SK-N-SH (cell line): ENCODE measurements at regions not wholly inside any gene's neighbourhood (a gene's known extent, or its start where the extent isn't known, plus 50 kb on each side); places are given as distances from the start of the nearest gene placed in this dataset.

Source experiments
- CTCF ChIA-PET: fragments of 300-600, 350-600 bp; formaldehyde crosslinking; extraction: SDS; loops from one replicate; lab custom pipeline; 2021; lab: Yijun Ruan, JAX
- POLR2A ChIA-PET: fragments of 350-600 bp; sonication (Branson Sonifier 250); formaldehyde crosslinking; extraction: SDS; loops from one replicate; lab custom pipeline; 2020; ENCODE audit warnings: antibody characterized with exemption, inconsistent platforms; lab: Yijun Ruan, JAX
- DNase-seq: peaks from one replicate; pipeline ENCODE4 v3.0.0; 2012
- H2AFZ ChIP-seq: fragments of 200-600 bp; sonication (generic); 2 replicates; pipeline ENCODE4 v1.8.1; 2016; ENCODE audit warnings: antibody characterized with exemption, mild to moderate bottlenecking, low read depth
- H3F3A ChIP-seq: fragments of 200-600 bp; sonication (generic); replicated peaks from 2 replicates; pipeline ENCODE3; 2016; ENCODE audit warnings: antibody characterized with exemption, mild to moderate bottlenecking; ENCODE audit not compliant: insufficient read depth
- H3K27ac ChIP-seq, 2 experiments: fragments of 200-500 bp in 1 of 2; fragments of 200-600 bp in 1 of 2; sonication (Bioruptor generic) in 1 of 2; sonication (generic), shearing (Covaris generic) in 1 of 2; 2 replicates each; pipeline versions ENCODE4 v1.5.1 to v1.6.1; 2014 to 2016; ENCODE audit warnings: low read depth in 2 of 2, inconsistent platforms in 1 of 2, low read length in 1 of 2, mild to moderate bottlenecking in 1 of 2, mixed read lengths in 1 of 2
- H3K27me3 ChIP-seq: fragments of 200-600 bp; sonication (generic), shearing (Covaris generic); 2 replicates; pipeline ENCODE4 v1.6.1; 2016; ENCODE audit warnings: mixed run types; ENCODE audit not compliant: insufficient read depth
- H3K36me3 ChIP-seq, 2 experiments: fragments of 200-500 bp in 1 of 2; fragments of 200-600 bp in 1 of 2; sonication (Bioruptor generic) in 1 of 2; sonication (generic) in 1 of 2; replicated peaks in 1 of 2; 2 replicates each; pipeline versions ENCODE3 to v1.5.1; 2014 to 2016; ENCODE audit warnings: low read length in 1 of 2, mild to moderate bottlenecking in 1 of 2; ENCODE audit not compliant: insufficient read depth in 2 of 2, control insufficient read depth in 1 of 2
- H3K4me1 ChIP-seq, 2 experiments: fragments of 200-500 bp in 1 of 2; fragments of 200-600 bp in 1 of 2; sonication (Bioruptor generic) in 1 of 2; sonication (generic), shearing (Covaris generic) in 1 of 2; 2 replicates each; pipeline versions ENCODE4 v1.5.1 to v1.6.1; 2014 to 2016; ENCODE audit warnings: low read depth in 1 of 2, low read length in 1 of 2, mixed run types in 1 of 2; ENCODE audit not compliant: insufficient read depth in 2 of 2, control insufficient read depth in 1 of 2
- H3K4me2 ChIP-seq: fragments of 200-600 bp; sonication (generic), shearing (Covaris generic); 2 replicates; pipeline ENCODE4 v1.6.1; 2017; ENCODE audit warnings: mixed run types
- H3K4me3 ChIP-seq, 2 experiments: fragments of 200-500 bp in 1 of 2; fragments of 200-600 bp in 1 of 2; sonication (Bioruptor generic) in 1 of 2; sonication (generic), shearing (Covaris generic) in 1 of 2; 2 replicates each; pipeline versions ENCODE4 v1.5.1 to v1.8.1; 2014 to 2016; ENCODE audit warnings: low read depth in 2 of 2, inconsistent platforms in 1 of 2, low read length in 1 of 2, mild to moderate bottlenecking in 1 of 2, mixed read lengths in 1 of 2, moderate library complexity in 1 of 2
- H3K79me2 ChIP-seq: fragments of 200-600 bp; sonication (generic); 2 replicates; pipeline ENCODE4 v1.8.1; 2017; ENCODE audit warnings: mild to moderate bottlenecking; ENCODE audit not compliant: insufficient read depth
- H3K9ac ChIP-seq: fragments of 200-600 bp; sonication (generic); 2 replicates; pipeline ENCODE4 v1.6.1; 2017; ENCODE audit warnings: mixed run types
- H3K9me2 ChIP-seq: fragments of 200-600 bp; sonication (generic); 2 replicates; pipeline ENCODE4 v1.6.1; 2017; ENCODE audit warnings: mixed run types
- H3K9me3 ChIP-seq: fragments of 200-600 bp; sonication (generic); 2 replicates; pipeline ENCODE4 v1.6.1; 2017; ENCODE audit warnings: mixed run types, mild to moderate bottlenecking, moderate library complexity
- H4K20me1 ChIP-seq: fragments of 200-600 bp; sonication (generic); 2 replicates; pipeline ENCODE4 v1.6.1; 2017; ENCODE audit warnings: mild to moderate bottlenecking, mixed run types; ENCODE audit not compliant: insufficient read depth
- CTCF ChIP-seq: fragments of 200-600 bp; sonication (generic); IDR thresholded peaks from 2 replicates; pipeline ENCODE4 v1.6.1; 2017; ENCODE audit warnings: antibody characterized with exemption, mild to moderate bottlenecking, moderate library complexity
- EZH2phosphoT487 ChIP-seq: fragments of 200-600 bp; sonication (generic); IDR thresholded peaks from 2 replicates; pipeline ENCODE4 v1.6.1; 2017; ENCODE audit warnings: low read depth, mixed run types, mild to moderate bottlenecking, antibody characterized with exemption, moderate library complexity, borderline replicate concordance
- FOXJ3 ChIP-seq: sonication (generic); formaldehyde crosslinking; IDR thresholded peaks from 2 replicates; pipeline ENCODE4 v1.5.1; 2020; ENCODE audit warnings: mild to moderate bottlenecking, missing genetic modification reagents
- FOXM1 ChIP-seq: IDR thresholded peaks from 2 replicates; pipeline ENCODE4 v1.4.0; 2012; ENCODE audit warnings: low read depth, mild to moderate bottlenecking
- GABPA ChIP-seq: IDR thresholded peaks from 2 replicates; pipeline ENCODE4 v1.4.0; 2012; ENCODE audit warnings: low read depth, mild to moderate bottlenecking
- IRF3 ChIP-seq: fragments of 150-350 bp; IDR thresholded peaks from 2 replicates; pipeline ENCODE4 v1.6.1; 2016; ENCODE audit warnings: mild to moderate bottlenecking, low read depth, low read length
- JUND ChIP-seq: IDR thresholded peaks from 2 replicates; pipeline ENCODE4 v1.4.0; 2012
- MAX ChIP-seq: IDR thresholded peaks from 2 replicates; pipeline ENCODE4 v1.4.0; 2012; ENCODE audit warnings: low read depth
- MXI1 ChIP-seq: IDR thresholded peaks from 2 replicates; pipeline ENCODE4 v1.6.1; 2012; ENCODE audit warnings: mild to moderate bottlenecking, low read depth, low read length, improper control_type of control experiment
- NFIC ChIP-seq: IDR thresholded peaks from 2 replicates; pipeline ENCODE4 v1.4.0; 2012; ENCODE audit warnings: borderline replicate concordance
- NRF1 ChIP-seq: IDR thresholded peaks from 2 replicates; pipeline ENCODE4 v1.6.1; 2012; ENCODE audit warnings: low read depth, mild to moderate bottlenecking, low read length
- RCOR1 ChIP-seq: fragments of 150-350 bp; IDR thresholded peaks from 2 replicates; pipeline ENCODE4 v1.6.1; 2017; ENCODE audit warnings: antibody characterized with exemption, low read length
- REST ChIP-seq: IDR thresholded peaks from 2 replicates; pipeline ENCODE4 v1.6.1; 2012; ENCODE audit warnings: mild to moderate bottlenecking, low read depth, low read length, moderate library complexity
- RXRA ChIP-seq: IDR thresholded peaks from 2 replicates; pipeline ENCODE4 v1.4.0; 2012; ENCODE audit warnings: low read depth, mild to moderate bottlenecking, borderline replicate concordance
- SMC3 ChIP-seq: IDR thresholded peaks from 2 replicates; pipeline ENCODE4 v1.6.1; 2012; ENCODE audit warnings: low read depth, low read length, improper control_type of control experiment
- TAF1 ChIP-seq: IDR thresholded peaks from 2 replicates; pipeline ENCODE4 v1.6.1; 2012; ENCODE audit warnings: low read depth, mild to moderate bottlenecking, low read length, moderate library complexity, borderline replicate concordance
- TCF12 ChIP-seq: IDR thresholded peaks from 2 replicates; pipeline ENCODE4 v1.4.0; 2012
- TEAD4 ChIP-seq: IDR thresholded peaks from 2 replicates; pipeline ENCODE4 v1.4.0; 2012; ENCODE audit warnings: mild to moderate bottlenecking, borderline replicate concordance; ENCODE audit not compliant: insufficient read depth
- USF1 ChIP-seq: IDR thresholded peaks from 2 replicates; pipeline ENCODE4 v1.4.0; 2012; ENCODE audit warnings: low read depth, borderline replicate concordance
- YY1 ChIP-seq: IDR thresholded peaks from 2 replicates; pipeline ENCODE4 v1.4.0; 2012; ENCODE audit warnings: low read depth, mild to moderate bottlenecking
- WGBS: methylation state at CpG from one replicate; pipeline ENCODE4 v1.1.6; 2017; ENCODE audit warnings: low lambda C conversion rate; 5-methylcytosine and 5-hydroxymethylcytosine counted together

- CTCF ChIA-PET = interaction anchor here (1.2 kb wide), 1 partner anchor 17 kb away, joined by 3 read pairs; no protein-coding TSS in a partner anchor
- no peak for TF ChIP-seq FOXJ3
- TF ChIP-seq JUND = no peak
- TF ChIP-seq IRF3 = no peak
- H3K9ac ChIP-seq = no peak overlapping the region
Observed at GRCh38 chr2:150627526-150627925, 140.1 kb upstream of the RND3 start.

GRCh38 chr2:150626934-150627411 is 139.5 kb upstream of the RND3 start:
- no peak overlapping the region for H2AFZ ChIP-seq
- H3K4me1 ChIP-seq = peaks cover 6 to 9% of the 10 kb centered on the region in 2 experiments; a peak in 2 of 4 replicates
- no peaks in the 10 kb centered on the region for H3K9me3 ChIP-seq
- CTCF ChIA-PET = interaction anchor here (1.2 kb wide), 1 partner anchor 16 kb away, joined by 3 read pairs; no protein-coding TSS in a partner anchor
- no peak overlapping the region for H3K27ac ChIP-seq
- H3K4me2 ChIP-seq = no peak overlapping the region
- DNase-seq = no peak
- no peaks in the 10 kb centered on the region for H3K27me3 ChIP-seq
- POLR2A ChIA-PET = no interaction called here
- WGBS = 86% methylated on average over 1 of the region's 1 CpG
- peaks cover 11% of the 10 kb centered on the region for H3F3A ChIP-seq
- no peaks in the 10 kb centered on the region for H3K36me3 ChIP-seq
- no peaks in the 10 kb centered on the region for H4K20me1 ChIP-seq
- no peaks in the 10 kb centered on the region for H3K9me2 ChIP-seq
- H3K79me2 ChIP-seq = no peaks in the 10 kb centered on the region
- H3K9ac ChIP-seq = no peak overlapping the region
- H3K4me3 ChIP-seq = no peak overlapping the region
- TF ChIP-seq EZH2phosphoT487 (no peak), TEAD4 (no peak), JUND (no peak), SMC3 (no peak), GABPA (no peak), TAF1 (no peak), YY1 (no peak), MAX (no peak), CTCF (no peak), MXI1 (no peak), TCF12 (no peak), RCOR1 (no peak), REST (no peak), FOXM1 (no peak), RXRA (no peak), NRF1 (no peak), USF1 (no peak), NFIC (no peak)

More at GRCh38 chr2:150627526-150627925, 140.1 kb upstream of the RND3 start:
- Histone ChIP-seq H3K4me2 (no peak overlapping the region), H4K20me1 (no peaks in the 10 kb centered on the region), H3K9me3 (no peaks in the 10 kb centered on the region), H3K4me3 (no peak overlapping the region), H3K9me2 (no peaks in the 10 kb centered on the region), H2AFZ (no peak overlapping the region), H3K27me3 (no peaks in the 10 kb centered on the region), H3K27ac (no peak overlapping the region), H3K36me3 (no peaks in the 10 kb centered on the region), H3K4me1 (peaks cover under 1 to 6% of the 10 kb centered on the region in 2 experiments; a peak in 1 of 4 replicates), H3K79me2 (no peaks in the 10 kb centered on the region), H3F3A (peaks cover 6% of the 10 kb centered on the region)
- DNase-seq = no peak
- POLR2A ChIA-PET = no interaction called here
